ENCODE measurements at regions not wholly inside any gene's neighbourhood (a gene's known extent, or its start where the extent isn't known, plus 50 kb on each side); places are given as distances from the start of the nearest gene placed in this dataset.

- Histone ChIP-seq H3K36me3 (ENCODE audit: control insufficient read depth, insufficient read depth, low read length) (no peaks in the 10 kb centered on the region), H3K79me2 (ENCODE audit: control insufficient read depth, insufficient read depth, low read length) (no peaks in the 10 kb centered on the region), H2AFZ (ENCODE audit: low read length) (no peak overlapping the region), H3K9ac (ENCODE audit: insufficient read depth, low read length) (no peak overlapping the region), H3K4me3 (replicated peaks in 1 of 4; ENCODE audit: control extremely low read depth in 1 of 4, insufficient read depth in 1 of 4, low read depth in 3 of 4, low read length in 4 of 4) (no peak overlapping the region), H3K4me2 (ENCODE audit: extremely low read depth, insufficient read depth, low read length) (no peak overlapping the region), H4K20me1 (ENCODE audit: control insufficient read depth, extremely low read depth, insufficient read depth, low read length) (no peaks in the 10 kb centered on the region), H3K4me1 (ENCODE audit: control insufficient read depth, extremely low read depth, insufficient read depth, low read length) (no peaks in the 10 kb centered on the region), H3K9me3 (ENCODE audit: control insufficient read depth, insufficient read depth, low read depth, low read length) (no peaks in the 10 kb centered on the region), H3K27ac (ENCODE audit: insufficient read depth, low read length) (no peak overlapping the region), H3K27me3 (ENCODE audit: control insufficient read depth, insufficient read depth, low read length) (no peaks in the 10 kb centered on the region)
- no peak for DNase-seq (ENCODE audit: low read depth in 2 of 2)
- TF ChIP-seq EZH2 (IDR thresholded peaks at IDR 0.05; ENCODE audit: low read length, missing control alignments) = no peak
- TF ChIP-seq, protein P1, sequence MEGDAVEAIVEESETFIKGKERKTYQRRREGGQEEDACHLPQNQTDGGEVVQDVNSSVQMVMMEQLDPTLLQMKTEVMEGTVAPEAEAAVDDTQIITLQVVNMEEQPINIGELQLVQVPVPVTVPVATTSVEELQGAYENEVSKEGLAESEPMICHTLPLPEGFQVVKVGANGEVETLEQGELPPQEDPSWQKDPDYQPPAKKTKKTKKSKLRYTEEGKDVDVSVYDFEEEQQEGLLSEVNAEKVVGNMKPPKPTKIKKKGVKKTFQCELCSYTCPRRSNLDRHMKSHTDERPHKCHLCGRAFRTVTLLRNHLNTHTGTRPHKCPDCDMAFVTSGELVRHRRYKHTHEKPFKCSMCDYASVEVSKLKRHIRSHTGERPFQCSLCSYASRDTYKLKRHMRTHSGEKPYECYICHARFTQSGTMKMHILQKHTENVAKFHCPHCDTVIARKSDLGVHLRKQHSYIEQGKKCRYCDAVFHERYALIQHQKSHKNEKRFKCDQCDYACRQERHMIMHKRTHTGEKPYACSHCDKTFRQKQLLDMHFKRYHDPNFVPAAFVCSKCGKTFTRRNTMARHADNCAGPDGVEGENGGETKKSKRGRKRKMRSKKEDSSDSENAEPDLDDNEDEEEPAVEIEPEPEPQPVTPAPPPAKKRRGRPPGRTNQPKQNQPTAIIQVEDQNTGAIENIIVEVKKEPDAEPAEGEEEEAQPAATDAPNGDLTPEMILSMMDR (conservative IDR thresholded peaks at IDR 0.05 in 1 of 2, IDR thresholded peaks at IDR 0.05 in 1 of 2; ENCODE audit: low read depth in 1 of 2, low read length in 2 of 2) = no peak
These were observed 746.1 kb upstream of the EPHA5 start for GRCh38 chr4:66416425-66416824.

DNA sequence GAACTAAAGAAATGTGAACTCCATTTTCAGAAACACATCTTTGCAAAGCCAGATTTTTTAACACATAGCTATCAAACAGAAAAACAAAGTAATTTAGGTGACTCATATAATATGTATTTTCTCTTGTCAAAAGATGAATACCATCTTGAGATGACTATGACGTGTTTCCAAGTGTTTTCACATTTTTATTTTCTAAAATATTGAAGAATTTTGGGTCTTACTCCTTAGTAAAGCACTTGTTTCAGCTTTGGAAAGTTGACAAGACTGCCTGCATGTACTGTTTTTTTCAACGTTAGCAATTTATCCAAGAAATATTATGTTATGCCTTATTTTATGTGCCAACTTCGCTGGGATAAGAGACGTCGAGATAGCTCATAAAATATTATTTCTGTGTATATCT is 733.9 kb upstream of the EPHA5 start:
- Histone ChIP-seq H3K4me2 (ENCODE audit: extremely low read depth, insufficient read depth, low read length) (no peak overlapping the region), H3K4me3 (replicated peaks in 1 of 4; ENCODE audit: control extremely low read depth in 1 of 4, insufficient read depth in 1 of 4, low read depth in 3 of 4, low read length in 4 of 4) (no peak overlapping the region), H3K27ac (ENCODE audit: insufficient read depth, low read length) (no peak overlapping the region), H3K4me1 (ENCODE audit: control insufficient read depth, extremely low read depth, insufficient read depth, low read length) (no peaks in the 10 kb centered on the region), H3K27me3 (ENCODE audit: control insufficient read depth, insufficient read depth, low read length) (no peaks in the 10 kb centered on the region), H3K9me3 (ENCODE audit: control insufficient read depth, insufficient read depth, low read depth, low read length) (no peaks in the 10 kb centered on the region), H4K20me1 (ENCODE audit: control insufficient read depth, extremely low read depth, insufficient read depth, low read length) (no peaks in the 10 kb centered on the region), H2AFZ (ENCODE audit: low read length) (no peak overlapping the region), H3K36me3 (ENCODE audit: control insufficient read depth, insufficient read depth, low read length) (no peaks in the 10 kb centered on the region), H3K79me2 (ENCODE audit: control insufficient read depth, insufficient read depth, low read length) (no peaks in the 10 kb centered on the region), H3K9ac (ENCODE audit: insufficient read depth, low read length) (no peak overlapping the region)
- peak in 1 of 2 donors; percentile 18 for DNase-seq (ENCODE audit: low read depth in 2 of 2)
- no peak for TF ChIP-seq EZH2 (IDR thresholded peaks at IDR 0.05; ENCODE audit: low read length, missing control alignments)
- TF ChIP-seq, protein P1 (conservative IDR thresholded peaks at IDR 0.05 in 1 of 2, IDR thresholded peaks at IDR 0.05 in 1 of 2; ENCODE audit: low read depth in 1 of 2, low read length in 2 of 2) = no peak

GRCh38 chr4:66376921-66377320 is 706.6 kb upstream of the EPHA5 start:
- no peak for DNase-seq (ENCODE audit: low read depth in 2 of 2)
- Histone ChIP-seq H3K4me2 (ENCODE audit: extremely low read depth, insufficient read depth, low read length) (no peak overlapping the region), H3K36me3 (ENCODE audit: control insufficient read depth, insufficient read depth, low read length) (no peaks in the 10 kb centered on the region), H3K9ac (ENCODE audit: insufficient read depth, low read length) (no peak overlapping the region), H3K9me3 (ENCODE audit: control insufficient read depth, insufficient read depth, low read depth, low read length) (no peaks in the 10 kb centered on the region), H3K27ac (ENCODE audit: insufficient read depth, low read length) (no peak overlapping the region), H3K4me1 (ENCODE audit: control insufficient read depth, extremely low read depth, insufficient read depth, low read length) (no peaks in the 10 kb centered on the region), H3K27me3 (ENCODE audit: control insufficient read depth, insufficient read depth, low read length) (no peaks in the 10 kb centered on the region), H2AFZ (ENCODE audit: low read length) (no peak overlapping the region), H4K20me1 (ENCODE audit: control insufficient read depth, extremely low read depth, insufficient read depth, low read length) (no peaks in the 10 kb centered on the region), H3K4me3 (replicated peaks in 1 of 4; ENCODE audit: control extremely low read depth in 1 of 4, insufficient read depth in 1 of 4, low read depth in 3 of 4, low read length in 4 of 4) (no peak overlapping the region), H3K79me2 (ENCODE audit: control insufficient read depth, insufficient read depth, low read length) (no peaks in the 10 kb centered on the region)
- no peak for TF ChIP-seq EZH2 (IDR thresholded peaks at IDR 0.05; ENCODE audit: low read length, missing control alignments)
- TF ChIP-seq, protein P1 (conservative IDR thresholded peaks at IDR 0.05 in 1 of 2, IDR thresholded peaks at IDR 0.05 in 1 of 2; ENCODE audit: low read depth in 1 of 2, low read length in 2 of 2) = no peak
